ENCODE measurements at regions not wholly inside any gene's neighbourhood (a gene's known extent, or its start where the extent isn't known, plus 50 kb on each side); places are given as distances from the start of the nearest gene placed in this dataset.
A peak's percentile ranks its signal among the peaks of the same experiment; 100 is the strongest.

- Histone ChIP-seq H3K9me3 (ENCODE audit: control insufficient read depth in 2 of 2, low read length in 2 of 2) (no peaks in the 10 kb centered on the region), H3K36me3 (ENCODE audit: control insufficient read depth, insufficient read depth, low read length) (no peaks in the 10 kb centered on the region), H3K4me1 (ENCODE audit: control insufficient read depth, insufficient read depth, low read length, poor library complexity, severe bottlenecking) (no peaks in the 10 kb centered on the region), H3K4me3 (ENCODE audit: low read depth, low read length) (no peak overlapping the region), H3K27ac (ENCODE audit: insufficient read depth, low read length, poor library complexity, severe bottlenecking) (no peak overlapping the region), H3K27me3 (ENCODE audit: control insufficient read depth, insufficient read depth, low read length) (no peaks in the 10 kb centered on the region)
- Mint-ChIP-seq H3K4me3 (no peak overlapping the region), H3K27me3 (no peaks in the 10 kb centered on the region), H3K9me3 (peaks cover 0 to 12% (median 8%) of the 10 kb centered on the region in 7 donors), H3K36me3 (no peaks in the 10 kb centered on the region), H3K27ac (no peak overlapping the region), H3K4me1 (no peaks in the 10 kb centered on the region)
- ATAC-seq (ENCODE audit: low read depth in 2 of 2): no peak
- DNase-seq: no peak
Observed at GRCh38 chr9:118313965-118314364, 609.8 kb downstream of the TLR4 start.

GRCh38 chr9:118316831-118317343 is 612.7 kb downstream of the TLR4 start:
- H3K4me1 ChIP-seq (ENCODE audit: control insufficient read depth, insufficient read depth, low read length, poor library complexity, severe bottlenecking): no peaks in the 10 kb centered on the region
- H3K4me1 Mint-ChIP-seq: no peaks in the 10 kb centered on the region
- no peaks in the 10 kb centered on the region for H3K36me3 ChIP-seq (ENCODE audit: control insufficient read depth, insufficient read depth, low read length)
- H3K36me3 Mint-ChIP-seq: no peaks in the 10 kb centered on the region
- no peak overlapping the region for H3K27ac ChIP-seq (ENCODE audit: insufficient read depth, low read length, poor library complexity, severe bottlenecking)
- ATAC-seq (ENCODE audit: low read depth in 2 of 2): no peak
- H3K9me3 ChIP-seq (ENCODE audit: control insufficient read depth in 2 of 2, low read length in 2 of 2): no peaks in the 10 kb centered on the region
- no peaks in the 10 kb centered on the region for H3K27me3 Mint-ChIP-seq
- no peak overlapping the region for H3K27ac Mint-ChIP-seq
- DNase-seq: no peak
- H3K27me3 ChIP-seq (ENCODE audit: control insufficient read depth, insufficient read depth, low read length): no peaks in the 10 kb centered on the region
- peaks cover 1 to 14% (median 6%) of the 10 kb centered on the region in 7 donors for H3K9me3 Mint-ChIP-seq
- no peak overlapping the region for H3K4me3 Mint-ChIP-seq
- no peak overlapping the region for H3K4me3 ChIP-seq (ENCODE audit: low read depth, low read length)

GRCh38 chr9:118318770-118319431 is 614.7 kb downstream of the TLR4 start:
- no peaks in the 10 kb centered on the region for H3K36me3 Mint-ChIP-seq
- Histone ChIP-seq H3K27me3 (ENCODE audit: control insufficient read depth, insufficient read depth, low read length) (no peaks in the 10 kb centered on the region), H3K4me3 (ENCODE audit: low read depth, low read length) (no peak overlapping the region), H3K4me1 (ENCODE audit: control insufficient read depth, insufficient read depth, low read length, poor library complexity, severe bottlenecking) (no peaks in the 10 kb centered on the region), H3K9me3 (ENCODE audit: control insufficient read depth in 2 of 2, low read length in 2 of 2) (no peaks in the 10 kb centered on the region), H3K36me3 (ENCODE audit: control insufficient read depth, insufficient read depth, low read length) (no peaks in the 10 kb centered on the region), H3K27ac (ENCODE audit: insufficient read depth, low read length, poor library complexity, severe bottlenecking) (no peak overlapping the region)
- no peak for DNase-seq
- no peaks in the 10 kb centered on the region for H3K4me1 Mint-ChIP-seq
- ATAC-seq (ENCODE audit: low read depth in 2 of 2): no peak
- peaks cover 1 to 14% (median 6%) of the 10 kb centered on the region in 7 donors for H3K9me3 Mint-ChIP-seq
- H3K4me3 Mint-ChIP-seq: peak overlapping the region in 1 of 4 donors; percentile 32
- H3K27me3 Mint-ChIP-seq: no peaks in the 10 kb centered on the region
- H3K27ac Mint-ChIP-seq: no peak overlapping the region

- Histone ChIP-seq H3K36me3 (ENCODE audit: control insufficient read depth, insufficient read depth, low read length) (no peaks in the 10 kb centered on the region), H3K27ac (ENCODE audit: insufficient read depth, low read length, poor library complexity, severe bottlenecking) (no peak overlapping the region), H3K4me3 (ENCODE audit: low read depth, low read length) (no peak overlapping the region), H3K4me1 (ENCODE audit: control insufficient read depth, insufficient read depth, low read length, poor library complexity, severe bottlenecking) (no peaks in the 10 kb centered on the region), H3K27me3 (ENCODE audit: control insufficient read depth, insufficient read depth, low read length) (no peaks in the 10 kb centered on the region), H3K9me3 (ENCODE audit: control insufficient read depth in 2 of 2, low read length in 2 of 2) (no peaks in the 10 kb centered on the region)
- no peak for DNase-seq
- Mint-ChIP-seq H3K36me3 (no peaks in the 10 kb centered on the region), H3K4me3 (peak overlapping the region in 1 of 4 donors; percentile 32), H3K27me3 (no peaks in the 10 kb centered on the region), H3K27ac (no peak overlapping the region), H3K4me1 (no peaks in the 10 kb centered on the region), H3K9me3 (peaks cover 4 to 17% (median 9%) of the 10 kb centered on the region in 7 donors)
- no peak for ATAC-seq (ENCODE audit: low read depth in 2 of 2)
Observed at GRCh38 chr9:118321788-118322187, 617.6 kb downstream of the TLR4 start.

DNA sequence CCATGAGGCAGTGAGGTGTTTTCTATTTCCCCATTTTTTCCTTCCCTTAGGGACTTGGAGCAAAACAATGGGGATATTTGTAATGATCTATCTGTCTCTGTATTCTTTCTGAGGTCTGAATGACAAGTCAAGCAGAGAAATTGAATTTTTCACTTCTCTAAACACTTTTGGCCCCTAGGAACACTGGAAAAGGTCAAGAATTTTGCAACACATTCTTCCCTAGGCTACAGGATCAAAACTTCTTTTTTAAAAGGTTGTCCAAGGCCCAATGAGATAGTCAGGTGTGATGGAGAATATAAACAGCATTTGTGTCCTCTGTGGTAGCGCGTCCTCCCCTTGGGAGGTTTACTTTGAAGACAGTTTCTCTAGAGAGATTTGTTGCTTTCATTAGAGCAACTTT is 620.5 kb downstream of the TLR4 start:
- peaks cover 4 to 12% (median 8%) of the 10 kb centered on the region in 7 donors for H3K9me3 Mint-ChIP-seq
- H3K27ac ChIP-seq (ENCODE audit: insufficient read depth, low read length, poor library complexity, severe bottlenecking): no peak overlapping the region
- no peak overlapping the region for H3K27ac Mint-ChIP-seq
- ATAC-seq (ENCODE audit: low read depth in 2 of 2) (no peak), DNase-seq (no peak)
- H3K9me3 ChIP-seq (ENCODE audit: control insufficient read depth in 2 of 2, low read length in 2 of 2): no peaks in the 10 kb centered on the region
- H3K4me1 Mint-ChIP-seq: no peaks in the 10 kb centered on the region
- no peaks in the 10 kb centered on the region for H3K4me1 ChIP-seq (ENCODE audit: control insufficient read depth, insufficient read depth, low read length, poor library complexity, severe bottlenecking)
- H3K36me3 Mint-ChIP-seq: no peaks in the 10 kb centered on the region
- no peaks in the 10 kb centered on the region for H3K27me3 Mint-ChIP-seq
- H3K27me3 ChIP-seq (ENCODE audit: control insufficient read depth, insufficient read depth, low read length): no peaks in the 10 kb centered on the region
- H3K4me3 Mint-ChIP-seq: no peak overlapping the region
- H3K36me3 ChIP-seq (ENCODE audit: control insufficient read depth, insufficient read depth, low read length): no peaks in the 10 kb centered on the region
- no peak overlapping the region for H3K4me3 ChIP-seq (ENCODE audit: low read depth, low read length)

DNA sequence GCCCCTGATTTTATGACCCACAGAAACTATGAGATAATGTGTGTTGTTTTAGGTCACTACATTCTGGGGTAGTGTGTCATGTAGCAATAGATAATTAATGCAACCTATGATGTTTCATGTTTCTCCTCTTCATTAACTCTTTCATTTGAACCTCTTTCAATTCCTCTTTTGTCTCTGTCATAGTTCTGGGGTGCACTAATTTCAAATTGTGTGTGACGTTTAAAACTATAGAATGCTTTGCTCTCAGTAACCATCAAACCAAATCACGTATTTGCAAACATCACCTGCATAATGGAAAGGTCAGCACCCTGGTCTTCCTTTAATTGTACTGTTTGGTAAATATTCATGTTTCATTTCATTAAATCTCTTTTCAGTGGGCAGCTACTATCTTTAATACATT is 621.6 kb downstream of the TLR4 start:
- Mint-ChIP-seq H3K4me1 (no peaks in the 10 kb centered on the region), H3K36me3 (no peaks in the 10 kb centered on the region), H3K27me3 (no peaks in the 10 kb centered on the region), H3K4me3 (no peak overlapping the region), H3K9me3 (peaks cover 5 to 12% (median 9%) of the 10 kb centered on the region in 7 donors), H3K27ac (no peak overlapping the region)
- no peak for ATAC-seq (ENCODE audit: low read depth in 2 of 2)
- Histone ChIP-seq H3K27ac (ENCODE audit: insufficient read depth, low read length, poor library complexity, severe bottlenecking) (no peak overlapping the region), H3K4me1 (ENCODE audit: control insufficient read depth, insufficient read depth, low read length, poor library complexity, severe bottlenecking) (no peaks in the 10 kb centered on the region), H3K9me3 (ENCODE audit: control insufficient read depth in 2 of 2, low read length in 2 of 2) (no peaks in the 10 kb centered on the region), H3K4me3 (ENCODE audit: low read depth, low read length) (no peak overlapping the region), H3K36me3 (ENCODE audit: control insufficient read depth, insufficient read depth, low read length) (no peaks in the 10 kb centered on the region), H3K27me3 (ENCODE audit: control insufficient read depth, insufficient read depth, low read length) (no peaks in the 10 kb centered on the region)
- no peak for DNase-seq

DNA sequence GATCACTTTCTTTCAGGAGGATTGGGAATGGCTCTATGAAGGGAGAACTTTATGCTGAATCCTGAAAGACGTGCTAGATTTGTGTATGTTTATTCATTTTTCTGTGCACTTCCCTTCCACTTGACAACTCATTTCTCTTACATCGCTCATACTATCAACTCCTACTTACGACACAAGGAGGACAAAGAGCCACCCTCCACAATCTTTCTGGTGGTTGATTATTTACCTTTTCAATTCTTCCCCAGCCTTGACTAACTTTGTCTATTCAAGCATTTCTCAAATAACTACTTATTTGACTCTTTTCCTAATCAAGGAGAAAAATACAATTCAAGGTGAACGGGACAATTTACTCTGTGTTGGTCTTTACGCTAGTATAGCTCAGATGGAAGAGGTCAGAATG is 622.1 kb downstream of the TLR4 start:
- Mint-ChIP-seq H3K36me3 (no peaks in the 10 kb centered on the region), H3K9me3 (peaks cover 4 to 12% (median 9%) of the 10 kb centered on the region in 7 donors), H3K4me1 (no peaks in the 10 kb centered on the region), H3K27ac (no peak overlapping the region), H3K4me3 (no peak overlapping the region), H3K27me3 (no peaks in the 10 kb centered on the region)
- ATAC-seq (ENCODE audit: low read depth in 2 of 2) (no peak), DNase-seq (no peak)
- H3K4me1 ChIP-seq (ENCODE audit: control insufficient read depth, insufficient read depth, low read length, poor library complexity, severe bottlenecking): no peaks in the 10 kb centered on the region
- no peaks in the 10 kb centered on the region for H3K27me3 ChIP-seq (ENCODE audit: control insufficient read depth, insufficient read depth, low read length)
- no peak overlapping the region for H3K27ac ChIP-seq (ENCODE audit: insufficient read depth, low read length, poor library complexity, severe bottlenecking)
- H3K9me3 ChIP-seq (ENCODE audit: control insufficient read depth in 2 of 2, low read length in 2 of 2): no peaks in the 10 kb centered on the region
- H3K4me3 ChIP-seq (ENCODE audit: low read depth, low read length): no peak overlapping the region
- no peaks in the 10 kb centered on the region for H3K36me3 ChIP-seq (ENCODE audit: control insufficient read depth, insufficient read depth, low read length)
